HepG2 (cell line): ENCODE measurements at regions not wholly inside any gene's neighbourhood (a gene's known extent, or its start where the extent isn't known, plus 50 kb on each side); places are given as distances from the start of the nearest gene placed in this dataset.

Source experiments
- GZF1 ChIP-seq: sonication (generic); formaldehyde crosslinking; IDR thresholded peaks from 2 replicates; pipeline ENCODE4 v1.5.1; 2020; ENCODE audit warnings: mild to moderate bottlenecking, missing genetic modification reagents
- THYN1 ChIP-seq: sonication (generic); formaldehyde crosslinking; IDR thresholded peaks from 2 replicates; pipeline ENCODE4 v1.8.1; 2023; ENCODE audit warnings: low read depth, mild to moderate bottlenecking, moderate library complexity, missing genetic modification reagents, borderline replicate concordance
- ZEB1 ChIP-seq: IDR thresholded peaks from 2 replicates; pipeline ENCODE4 v1.6.1; 2012; ENCODE audit warnings: mild to moderate bottlenecking, low read depth, inconsistent platforms; ENCODE audit not compliant: insufficient replicate concordance
- TF ChIP-seq, protein P1 (sequence below): IDR thresholded peaks from 2 replicates; pipeline ENCODE4 v1.6.1; 2018; ENCODE audit warnings: missing genetic modification reagents
- TF ChIP-seq, protein P2 (sequence below): sonication (generic); formaldehyde crosslinking; IDR thresholded peaks from 2 replicates; pipeline ENCODE4 v1.4.0; 2020; ENCODE audit warnings: missing genetic modification reagents
- TF ChIP-seq, protein P3 (sequence below): sonication (generic); formaldehyde crosslinking; conservative IDR thresholded peaks from 2 replicates; pipeline ENCODE4 v1.4.0; 2020; ENCODE audit warnings: missing genetic modification reagents
- TF ChIP-seq, protein P4 (sequence below): sonication (generic); formaldehyde crosslinking; IDR thresholded peaks from 2 replicates; pipeline ENCODE4 v1.4.0; 2020; ENCODE audit warnings: mild to moderate bottlenecking, missing genetic modification reagents

DNA sequence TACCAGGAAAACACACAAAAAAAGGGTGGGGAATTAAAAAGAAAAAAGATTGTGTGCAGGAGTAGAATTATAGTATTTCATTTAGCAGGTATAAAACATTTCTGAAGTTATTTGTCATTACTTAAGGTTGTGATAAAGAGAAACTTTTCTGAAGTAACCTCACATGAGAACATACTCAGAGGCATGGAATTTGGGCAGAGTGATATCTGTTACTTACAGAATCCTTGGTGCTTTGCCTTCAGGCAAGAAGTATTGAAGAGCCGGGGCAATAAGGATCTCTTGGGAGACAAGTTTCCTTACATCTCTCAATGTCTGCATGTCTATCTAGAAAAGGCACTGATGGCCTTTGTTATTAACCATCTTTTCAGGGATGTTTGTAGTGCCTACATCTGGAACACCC is 179.7 kb upstream of the ROBO1 start (continued):
- TF ChIP-seq, protein P1, sequence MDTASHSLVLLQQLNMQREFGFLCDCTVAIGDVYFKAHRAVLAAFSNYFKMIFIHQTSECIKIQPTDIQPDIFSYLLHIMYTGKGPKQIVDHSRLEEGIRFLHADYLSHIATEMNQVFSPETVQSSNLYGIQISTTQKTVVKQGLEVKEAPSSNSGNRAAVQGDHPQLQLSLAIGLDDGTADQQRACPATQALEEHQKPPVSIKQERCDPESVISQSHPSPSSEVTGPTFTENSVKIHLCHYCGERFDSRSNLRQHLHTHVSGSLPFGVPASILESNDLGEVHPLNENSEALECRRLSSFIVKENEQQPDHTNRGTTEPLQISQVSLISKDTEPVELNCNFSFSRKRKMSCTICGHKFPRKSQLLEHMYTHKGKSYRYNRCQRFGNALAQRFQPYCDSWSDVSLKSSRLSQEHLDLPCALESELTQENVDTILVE (CRISPR knock-in tag), result no peak
- TF ChIP-seq, protein P2, sequence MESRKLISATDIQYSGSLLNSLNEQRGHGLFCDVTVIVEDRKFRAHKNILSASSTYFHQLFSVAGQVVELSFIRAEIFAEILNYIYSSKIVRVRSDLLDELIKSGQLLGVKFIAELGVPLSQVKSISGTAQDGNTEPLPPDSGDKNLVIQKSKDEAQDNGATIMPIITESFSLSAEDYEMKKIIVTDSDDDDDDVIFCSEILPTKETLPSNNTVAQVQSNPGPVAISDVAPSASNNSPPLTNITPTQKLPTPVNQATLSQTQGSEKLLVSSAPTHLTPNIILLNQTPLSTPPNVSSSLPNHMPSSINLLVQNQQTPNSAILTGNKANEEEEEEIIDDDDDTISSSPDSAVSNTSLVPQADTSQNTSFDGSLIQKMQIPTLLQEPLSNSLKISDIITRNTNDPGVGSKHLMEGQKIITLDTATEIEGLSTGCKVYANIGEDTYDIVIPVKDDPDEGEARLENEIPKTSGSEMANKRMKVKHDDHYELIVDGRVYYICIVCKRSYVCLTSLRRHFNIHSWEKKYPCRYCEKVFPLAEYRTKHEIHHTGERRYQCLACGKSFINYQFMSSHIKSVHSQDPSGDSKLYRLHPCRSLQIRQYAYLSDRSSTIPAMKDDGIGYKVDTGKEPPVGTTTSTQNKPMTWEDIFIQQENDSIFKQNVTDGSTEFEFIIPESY, result no peak
- TF ChIP-seq, protein P3, sequence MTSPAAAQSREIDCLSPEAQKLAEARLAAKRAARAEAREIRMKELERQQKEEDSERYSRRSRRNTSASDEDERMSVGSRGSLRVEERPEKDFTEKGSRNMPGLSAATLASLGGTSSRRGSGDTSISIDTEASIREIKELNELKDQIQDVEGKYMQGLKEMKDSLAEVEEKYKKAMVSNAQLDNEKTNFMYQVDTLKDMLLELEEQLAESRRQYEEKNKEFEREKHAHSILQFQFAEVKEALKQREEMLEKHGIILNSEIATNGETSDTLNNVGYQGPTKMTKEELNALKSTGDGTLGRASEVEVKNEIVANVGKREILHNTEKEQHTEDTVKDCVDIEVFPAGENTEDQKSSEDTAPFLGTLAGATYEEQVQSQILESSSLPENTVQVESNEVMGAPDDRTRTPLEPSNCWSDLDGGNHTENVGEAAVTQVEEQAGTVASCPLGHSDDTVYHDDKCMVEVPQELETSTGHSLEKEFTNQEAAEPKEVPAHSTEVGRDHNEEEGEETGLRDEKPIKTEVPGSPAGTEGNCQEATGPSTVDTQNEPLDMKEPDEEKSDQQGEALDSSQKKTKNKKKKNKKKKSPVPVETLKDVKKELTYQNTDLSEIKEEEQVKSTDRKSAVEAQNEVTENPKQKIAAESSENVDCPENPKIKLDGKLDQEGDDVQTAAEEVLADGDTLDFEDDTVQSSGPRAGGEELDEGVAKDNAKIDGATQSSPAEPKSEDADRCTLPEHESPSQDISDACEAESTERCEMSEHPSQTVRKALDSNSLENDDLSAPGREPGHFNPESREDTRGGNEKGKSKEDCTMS (CRISPR knock-in tag), result no peak
- TF ChIP-seq, protein P4, sequence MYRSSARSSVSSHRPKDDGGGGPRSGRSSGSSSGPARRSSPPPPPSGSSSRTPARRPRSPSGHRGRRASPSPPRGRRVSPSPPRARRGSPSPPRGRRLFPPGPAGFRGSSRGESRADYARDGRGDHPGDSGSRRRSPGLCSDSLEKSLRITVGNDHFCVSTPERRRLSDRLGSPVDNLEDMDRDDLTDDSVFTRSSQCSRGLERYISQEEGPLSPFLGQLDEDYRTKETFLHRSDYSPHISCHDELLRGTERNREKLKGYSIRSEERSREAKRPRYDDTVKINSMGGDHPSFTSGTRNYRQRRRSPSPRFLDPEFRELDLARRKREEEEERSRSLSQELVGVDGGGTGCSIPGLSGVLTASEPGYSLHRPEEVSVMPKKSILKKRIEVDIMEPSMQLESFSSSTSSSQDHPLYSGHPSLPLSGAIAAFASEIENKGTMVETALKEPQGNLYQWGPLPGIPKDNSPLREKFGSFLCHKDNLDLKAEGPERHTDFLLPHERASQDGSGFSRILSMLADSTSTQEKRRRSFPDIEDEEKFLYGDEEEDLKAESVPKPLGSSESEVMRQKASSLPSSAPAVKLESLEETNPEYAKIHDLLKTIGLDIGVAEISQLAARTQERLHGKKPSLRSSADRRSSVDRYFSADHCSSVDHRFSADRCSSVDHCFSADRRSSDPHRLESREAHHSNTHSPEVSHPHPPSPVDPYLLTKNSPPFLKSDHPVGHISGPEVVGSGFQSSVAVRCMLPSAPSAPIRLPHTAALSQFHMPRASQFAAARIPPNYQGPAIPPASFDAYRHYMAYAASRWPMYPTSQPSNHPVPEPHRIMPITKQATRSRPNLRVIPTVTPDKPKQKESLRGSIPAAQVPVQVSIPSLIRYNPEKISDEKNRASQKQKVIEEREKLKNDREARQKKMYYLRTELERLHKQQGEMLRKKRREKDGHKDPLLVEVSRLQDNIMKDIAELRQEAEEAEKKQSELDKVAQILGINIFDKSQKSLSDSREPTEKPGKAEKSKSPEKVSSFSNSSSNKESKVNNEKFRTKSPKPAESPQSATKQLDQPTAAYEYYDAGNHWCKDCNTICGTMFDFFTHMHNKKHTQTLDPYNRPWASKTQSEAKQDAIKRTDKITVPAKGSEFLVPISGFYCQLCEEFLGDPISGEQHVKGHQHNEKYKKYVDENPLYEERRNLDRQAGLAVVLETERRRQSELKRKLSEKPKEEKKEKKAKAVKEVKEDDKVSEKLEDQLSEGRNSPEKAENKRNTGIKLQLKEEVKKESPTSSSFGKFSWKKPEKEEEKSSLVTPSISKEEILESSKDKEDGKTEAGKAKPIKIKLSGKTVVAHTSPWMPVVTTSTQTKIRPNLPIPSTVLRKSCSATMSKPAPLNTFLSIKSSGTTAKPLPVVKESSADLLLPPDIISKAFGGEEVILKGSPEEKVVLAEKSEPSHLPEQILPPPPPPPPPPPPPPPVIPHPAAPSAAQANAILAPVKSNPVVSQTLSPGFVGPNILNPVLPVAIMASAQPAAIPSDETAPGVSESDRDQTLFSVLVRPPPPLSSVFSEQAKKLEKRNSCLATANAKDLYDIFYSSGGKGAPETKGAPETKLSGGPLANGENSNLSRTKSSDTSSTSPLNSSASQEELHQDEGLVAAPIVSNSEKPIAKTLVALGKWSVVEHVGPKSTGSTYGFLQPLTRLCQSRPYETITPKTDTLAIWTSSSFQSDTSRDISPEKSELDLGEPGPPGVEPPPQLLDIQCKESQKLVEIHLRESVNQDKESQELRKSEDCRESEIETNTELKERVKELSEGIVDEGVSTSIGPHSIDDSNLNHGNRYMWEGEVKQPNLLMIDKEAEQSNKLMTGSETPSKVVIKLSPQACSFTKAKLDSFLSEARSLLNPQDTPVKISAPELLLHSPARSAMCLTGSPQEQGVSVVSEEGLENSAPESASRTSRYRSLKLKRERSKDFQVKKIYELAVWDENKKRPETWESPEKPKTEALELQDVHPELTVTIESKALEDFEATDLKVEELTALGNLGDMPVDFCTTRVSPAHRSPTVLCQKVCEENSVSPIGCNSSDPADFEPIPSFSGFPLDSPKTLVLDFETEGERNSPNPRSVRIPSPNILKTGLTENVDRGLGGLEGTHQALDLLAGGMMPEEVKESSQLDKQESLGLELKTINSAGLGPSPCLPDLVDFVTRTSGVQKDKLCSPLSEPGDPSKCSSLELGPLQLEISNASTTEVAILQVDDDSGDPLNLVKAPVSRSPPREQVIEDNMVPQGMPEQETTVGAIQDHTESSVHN (CRISPR knock-in tag), result no peak
- TF ChIP-seq GZF1 (no peak), THYN1 (CRISPR knock-in tag) (no peak), ZEB1 (no peak)
